ENCODE measurements at regions not wholly inside any gene's neighbourhood (a gene's known extent, or its start where the extent isn't known, plus 50 kb on each side); places are given as distances from the start of the nearest gene placed in this dataset.

DNA sequence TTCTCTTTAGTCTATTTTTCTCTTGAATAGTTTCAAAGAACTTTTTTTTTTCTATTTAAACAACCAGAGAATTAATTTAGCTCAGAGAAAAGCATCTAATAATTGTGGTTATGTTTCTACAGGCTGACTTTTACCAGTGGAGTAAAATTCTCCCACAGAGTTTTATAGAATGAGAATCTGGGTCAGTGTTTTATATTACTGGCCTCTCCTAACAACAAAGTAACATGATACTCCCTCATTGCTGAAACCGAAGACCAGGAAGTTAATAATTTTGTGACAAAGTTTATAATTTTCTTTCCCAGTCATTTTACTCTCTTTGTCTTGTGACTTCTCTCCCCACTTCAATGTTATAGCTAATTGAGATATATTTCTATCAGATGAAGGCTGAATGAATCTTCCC lies 946.9 kb downstream of the EPHA3 start:
- no peaks in the 10 kb centered on the region for H3K27me3 ChIP-seq (ENCODE audit: insufficient read depth, poor library complexity, severe bottlenecking)
- TF ChIP-seq, protein P1, sequence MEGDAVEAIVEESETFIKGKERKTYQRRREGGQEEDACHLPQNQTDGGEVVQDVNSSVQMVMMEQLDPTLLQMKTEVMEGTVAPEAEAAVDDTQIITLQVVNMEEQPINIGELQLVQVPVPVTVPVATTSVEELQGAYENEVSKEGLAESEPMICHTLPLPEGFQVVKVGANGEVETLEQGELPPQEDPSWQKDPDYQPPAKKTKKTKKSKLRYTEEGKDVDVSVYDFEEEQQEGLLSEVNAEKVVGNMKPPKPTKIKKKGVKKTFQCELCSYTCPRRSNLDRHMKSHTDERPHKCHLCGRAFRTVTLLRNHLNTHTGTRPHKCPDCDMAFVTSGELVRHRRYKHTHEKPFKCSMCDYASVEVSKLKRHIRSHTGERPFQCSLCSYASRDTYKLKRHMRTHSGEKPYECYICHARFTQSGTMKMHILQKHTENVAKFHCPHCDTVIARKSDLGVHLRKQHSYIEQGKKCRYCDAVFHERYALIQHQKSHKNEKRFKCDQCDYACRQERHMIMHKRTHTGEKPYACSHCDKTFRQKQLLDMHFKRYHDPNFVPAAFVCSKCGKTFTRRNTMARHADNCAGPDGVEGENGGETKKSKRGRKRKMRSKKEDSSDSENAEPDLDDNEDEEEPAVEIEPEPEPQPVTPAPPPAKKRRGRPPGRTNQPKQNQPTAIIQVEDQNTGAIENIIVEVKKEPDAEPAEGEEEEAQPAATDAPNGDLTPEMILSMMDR (IDR thresholded peaks at IDR 0.05; ENCODE audit: insufficient read depth, low read length) = no peak
- no peak for TF ChIP-seq POLR2AphosphoS5 (IDR thresholded peaks at IDR 0.05; ENCODE audit: low read depth)
- no peak for TF ChIP-seq SPI1 (IDR thresholded peaks at IDR 0.05; ENCODE audit: borderline replicate concordance, low read depth)
- TF ChIP-seq, protein P2, sequence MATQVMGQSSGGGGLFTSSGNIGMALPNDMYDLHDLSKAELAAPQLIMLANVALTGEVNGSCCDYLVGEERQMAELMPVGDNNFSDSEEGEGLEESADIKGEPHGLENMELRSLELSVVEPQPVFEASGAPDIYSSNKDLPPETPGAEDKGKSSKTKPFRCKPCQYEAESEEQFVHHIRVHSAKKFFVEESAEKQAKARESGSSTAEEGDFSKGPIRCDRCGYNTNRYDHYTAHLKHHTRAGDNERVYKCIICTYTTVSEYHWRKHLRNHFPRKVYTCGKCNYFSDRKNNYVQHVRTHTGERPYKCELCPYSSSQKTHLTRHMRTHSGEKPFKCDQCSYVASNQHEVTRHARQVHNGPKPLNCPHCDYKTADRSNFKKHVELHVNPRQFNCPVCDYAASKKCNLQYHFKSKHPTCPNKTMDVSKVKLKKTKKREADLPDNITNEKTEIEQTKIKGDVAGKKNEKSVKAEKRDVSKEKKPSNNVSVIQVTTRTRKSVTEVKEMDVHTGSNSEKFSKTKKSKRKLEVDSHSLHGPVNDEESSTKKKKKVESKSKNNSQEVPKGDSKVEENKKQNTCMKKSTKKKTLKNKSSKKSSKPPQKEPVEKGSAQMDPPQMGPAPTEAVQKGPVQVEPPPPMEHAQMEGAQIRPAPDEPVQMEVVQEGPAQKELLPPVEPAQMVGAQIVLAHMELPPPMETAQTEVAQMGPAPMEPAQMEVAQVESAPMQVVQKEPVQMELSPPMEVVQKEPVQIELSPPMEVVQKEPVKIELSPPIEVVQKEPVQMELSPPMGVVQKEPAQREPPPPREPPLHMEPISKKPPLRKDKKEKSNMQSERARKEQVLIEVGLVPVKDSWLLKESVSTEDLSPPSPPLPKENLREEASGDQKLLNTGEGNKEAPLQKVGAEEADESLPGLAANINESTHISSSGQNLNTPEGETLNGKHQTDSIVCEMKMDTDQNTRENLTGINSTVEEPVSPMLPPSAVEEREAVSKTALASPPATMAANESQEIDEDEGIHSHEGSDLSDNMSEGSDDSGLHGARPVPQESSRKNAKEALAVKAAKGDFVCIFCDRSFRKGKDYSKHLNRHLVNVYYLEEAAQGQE (IDR thresholded peaks at IDR 0.05; ENCODE audit: insufficient replicate concordance, low read depth) = no peak
- no peak for TF ChIP-seq GABPA (IDR thresholded peaks at IDR 0.05; ENCODE audit: low read depth)
- no peak for DNase-seq (ENCODE audit: low read depth in 1 of 2, low spot score in 1 of 2)
- H3K4me3 ChIP-seq (replicated peaks; ENCODE audit: insufficient read depth, low read length) = no peak overlapping the region
- no peak overlapping the region for H3K27ac ChIP-seq (replicated peaks)

DNA sequence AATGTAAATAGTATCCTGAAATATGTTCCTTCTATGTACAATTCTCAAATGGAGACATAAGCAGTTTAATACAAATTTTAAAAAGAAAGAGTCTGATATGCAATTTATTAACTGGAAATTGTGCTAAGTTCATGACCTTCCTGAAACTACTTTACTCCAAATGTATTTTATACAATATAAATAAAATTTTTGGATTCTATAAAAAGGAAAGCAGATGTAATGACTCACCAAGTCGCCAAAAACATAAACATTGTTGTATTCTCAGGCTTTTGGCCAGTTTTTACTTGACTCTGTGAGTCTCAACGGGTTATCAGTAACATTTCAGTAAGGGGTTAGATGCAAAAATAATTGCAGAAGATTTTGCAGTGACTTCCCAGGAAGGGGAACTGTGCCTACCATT lies 948.2 kb downstream of the EPHA3 start:
- Histone ChIP-seq H3K27ac (replicated peaks) (no peak overlapping the region), H3K4me3 (replicated peaks; ENCODE audit: insufficient read depth, low read length) (no peak overlapping the region), H3K27me3 (ENCODE audit: insufficient read depth, poor library complexity, severe bottlenecking) (no peaks in the 10 kb centered on the region)
- TF ChIP-seq POLR2AphosphoS5 (IDR thresholded peaks at IDR 0.05; ENCODE audit: low read depth) (no peak), SPI1 (IDR thresholded peaks at IDR 0.05; ENCODE audit: borderline replicate concordance, low read depth) (no peak), GABPA (IDR thresholded peaks at IDR 0.05; ENCODE audit: low read depth) (no peak)
- TF ChIP-seq, protein P1 (IDR thresholded peaks at IDR 0.05; ENCODE audit: insufficient read depth, low read length) = no peak
- TF ChIP-seq, protein P2 (IDR thresholded peaks at IDR 0.05; ENCODE audit: insufficient replicate concordance, low read depth) = no peak
- no peak for DNase-seq (ENCODE audit: low read depth in 1 of 2, low spot score in 1 of 2)

DNA sequence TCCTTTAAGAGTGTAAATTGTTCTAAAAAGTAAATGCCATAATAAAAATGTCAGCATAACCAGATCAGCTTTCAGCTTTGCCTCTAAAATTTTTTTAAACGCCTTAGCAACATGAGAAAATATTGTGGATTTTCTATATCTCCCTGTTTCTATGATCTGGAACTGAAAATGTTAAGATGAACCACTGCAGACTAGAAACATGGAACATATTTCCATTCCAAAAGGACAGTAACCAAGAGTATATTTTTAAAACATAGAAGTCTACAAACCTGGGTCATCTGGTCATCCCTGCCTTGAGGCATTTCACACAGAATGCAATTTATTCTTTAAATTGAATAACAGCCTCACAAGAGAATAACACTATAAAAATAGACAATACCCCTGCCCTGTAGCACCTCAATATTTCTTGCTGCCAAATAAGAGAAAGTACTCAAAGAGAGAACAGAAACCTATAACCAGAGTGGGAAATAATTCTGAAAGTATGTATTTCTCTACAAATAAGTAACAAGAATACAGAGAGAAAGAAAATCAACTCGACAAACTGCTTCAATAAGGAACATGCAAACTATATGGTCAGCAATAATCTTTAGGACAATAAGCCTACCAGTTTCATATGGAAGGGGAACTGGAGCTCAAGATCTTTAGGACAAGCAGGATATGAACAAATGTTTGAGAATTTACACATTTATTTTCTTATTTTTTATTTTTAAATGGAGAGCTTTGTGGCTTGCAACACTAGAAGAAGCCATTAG lies 949.0 kb downstream of the EPHA3 start:
- TF ChIP-seq, protein P1 (IDR thresholded peaks at IDR 0.05; ENCODE audit: insufficient read depth, low read length) = no peak
- TF ChIP-seq, protein P2 (IDR thresholded peaks at IDR 0.05; ENCODE audit: insufficient replicate concordance, low read depth) = no peak
- TF ChIP-seq GABPA (IDR thresholded peaks at IDR 0.05; ENCODE audit: low read depth) (no peak), POLR2AphosphoS5 (IDR thresholded peaks at IDR 0.05; ENCODE audit: low read depth) (no peak), SPI1 (IDR thresholded peaks at IDR 0.05; ENCODE audit: borderline replicate concordance, low read depth) (no peak)
- Histone ChIP-seq H3K4me3 (replicated peaks; ENCODE audit: insufficient read depth, low read length) (no peak overlapping the region), H3K27ac (replicated peaks) (no peak overlapping the region), H3K27me3 (ENCODE audit: insufficient read depth, poor library complexity, severe bottlenecking) (no peaks in the 10 kb centered on the region)
- no peak for DNase-seq (ENCODE audit: low read depth in 1 of 2, low spot score in 1 of 2)
